ENCODE measurements at regions not wholly inside any gene's neighbourhood (a gene's known extent, or its start where the extent isn't known, plus 50 kb on each side); places are given as distances from the start of the nearest gene placed in this dataset.

GRCh38 chr12:93317227-93317626, 60.5 kb upstream of the NUDT4 start:
- TF ChIP-seq EZH2 (IDR thresholded peaks at IDR 0.05; ENCODE audit: borderline replicate concordance, low read length) (no peak), CTCF (IDR thresholded peaks at IDR 0.05; ENCODE audit: low read length) (no peak)
- Histone ChIP-seq H2AFZ (ENCODE audit: low read length) (no peak overlapping the region), H3F3A (ENCODE audit: insufficient read depth, low read length) (no peaks in the 10 kb centered on the region), H4K20me1 (ENCODE audit: insufficient read depth, low read length) (no peaks in the 10 kb centered on the region), H3K4me2 (ENCODE audit: low read length) (no peak overlapping the region), H3K9me3 (ENCODE audit: low read length) (no peaks in the 10 kb centered on the region), H3K9me2 (ENCODE audit: low read depth, low read length) (no peaks in the 10 kb centered on the region), H3K36me3 (ENCODE audit: insufficient read depth, low read length) (no peaks in the 10 kb centered on the region), H3K9ac (ENCODE audit: low read length) (no peak overlapping the region), H3K27me3 (ENCODE audit: insufficient read depth, low read length) (no peaks in the 10 kb centered on the region; the same call in 1 of the 2 replicates), H3K4me3 (ENCODE audit: low read depth, low read length, poor library complexity, severe bottlenecking) (no peak overlapping the region), H3K4me1 (ENCODE audit: insufficient read depth, low read length, severe bottlenecking) (no peaks in the 10 kb centered on the region), H3K79me2 (ENCODE audit: insufficient read depth, low read length) (no peaks in the 10 kb centered on the region), H3K27ac (ENCODE audit: low read depth, low read length, poor library complexity, severe bottlenecking) (no peak overlapping the region)

- H3K9me2 ChIP-seq (ENCODE audit: low read depth, low read length): no peaks in the 10 kb centered on the region
- H3K4me2 ChIP-seq (ENCODE audit: low read length): no peak overlapping the region
- no peaks in the 10 kb centered on the region for H3K36me3 ChIP-seq (ENCODE audit: insufficient read depth, low read length)
- H3K4me3 ChIP-seq (ENCODE audit: low read depth, low read length, poor library complexity, severe bottlenecking): no peak overlapping the region
- no peaks in the 10 kb centered on the region for H4K20me1 ChIP-seq (ENCODE audit: insufficient read depth, low read length)
- no peak overlapping the region for H2AFZ ChIP-seq (ENCODE audit: low read length)
- H3K79me2 ChIP-seq (ENCODE audit: insufficient read depth, low read length): no peaks in the 10 kb centered on the region
- H3K9me3 ChIP-seq (ENCODE audit: low read length): no peaks in the 10 kb centered on the region
- H3K4me1 ChIP-seq (ENCODE audit: insufficient read depth, low read length, severe bottlenecking): no peaks in the 10 kb centered on the region
- no peak overlapping the region for H3K9ac ChIP-seq (ENCODE audit: low read length)
- no peak for TF ChIP-seq CTCF (IDR thresholded peaks at IDR 0.05; ENCODE audit: low read length)
- no peak for TF ChIP-seq EZH2 (IDR thresholded peaks at IDR 0.05; ENCODE audit: borderline replicate concordance, low read length)
- no peaks in the 10 kb centered on the region; the same call in 1 of the 2 replicates for H3K27me3 ChIP-seq (ENCODE audit: insufficient read depth, low read length)
- no peak overlapping the region for H3K27ac ChIP-seq (ENCODE audit: low read depth, low read length, poor library complexity, severe bottlenecking)
- no peaks in the 10 kb centered on the region for H3F3A ChIP-seq (ENCODE audit: insufficient read depth, low read length)
Measured at GRCh38 chr12:93318720-93319522, 58.8 kb upstream of the NUDT4 start.

GRCh38 chr12:93319523-93320050, 58.1 kb upstream of the NUDT4 start:
- no peaks in the 10 kb centered on the region; the same call in 1 of the 2 replicates for H3K27me3 ChIP-seq (ENCODE audit: insufficient read depth, low read length)
- no peaks in the 10 kb centered on the region for H3K79me2 ChIP-seq (ENCODE audit: insufficient read depth, low read length)
- no peak overlapping the region for H3K9ac ChIP-seq (ENCODE audit: low read length)
- no peak overlapping the region for H3K27ac ChIP-seq (ENCODE audit: low read depth, low read length, poor library complexity, severe bottlenecking)
- no peaks in the 10 kb centered on the region for H4K20me1 ChIP-seq (ENCODE audit: insufficient read depth, low read length)
- H3K4me2 ChIP-seq (ENCODE audit: low read length): no peak overlapping the region
- TF ChIP-seq CTCF (IDR thresholded peaks at IDR 0.05; ENCODE audit: low read length) (no peak), EZH2 (IDR thresholded peaks at IDR 0.05; ENCODE audit: borderline replicate concordance, low read length) (no peak)
- no peaks in the 10 kb centered on the region for H3K4me1 ChIP-seq (ENCODE audit: insufficient read depth, low read length, severe bottlenecking)
- no peaks in the 10 kb centered on the region for H3K36me3 ChIP-seq (ENCODE audit: insufficient read depth, low read length)
- H3K4me3 ChIP-seq (ENCODE audit: low read depth, low read length, poor library complexity, severe bottlenecking): no peak overlapping the region
- no peaks in the 10 kb centered on the region for H3K9me3 ChIP-seq (ENCODE audit: low read length)
- no peaks in the 10 kb centered on the region for H3F3A ChIP-seq (ENCODE audit: insufficient read depth, low read length)
- H2AFZ ChIP-seq (ENCODE audit: low read length): no peak overlapping the region
- H3K9me2 ChIP-seq (ENCODE audit: low read depth, low read length): no peaks in the 10 kb centered on the region
